Activated T-cell treated with anti-CD3 and anti-CD28 coated beads, Interleukin-2, amount 50 U/mL, for 1 hour (primary cell): ENCODE measurements at regions not wholly inside any gene's neighbourhood (a gene's known extent, or its start where the extent isn't known, plus 50 kb on each side); places are given as distances from the start of the nearest gene placed in this dataset.
"Not testable (repeated sequence)": the region's sequence is repeated elsewhere in the genome, so short reads cannot be mapped to it uniquely, and the experiment has no call there.

ENCODE experiments used
- DNase-seq: peaks from one replicate; pipeline ENCODE4 v3.0.0-alpha.2; 2020

DNA sequence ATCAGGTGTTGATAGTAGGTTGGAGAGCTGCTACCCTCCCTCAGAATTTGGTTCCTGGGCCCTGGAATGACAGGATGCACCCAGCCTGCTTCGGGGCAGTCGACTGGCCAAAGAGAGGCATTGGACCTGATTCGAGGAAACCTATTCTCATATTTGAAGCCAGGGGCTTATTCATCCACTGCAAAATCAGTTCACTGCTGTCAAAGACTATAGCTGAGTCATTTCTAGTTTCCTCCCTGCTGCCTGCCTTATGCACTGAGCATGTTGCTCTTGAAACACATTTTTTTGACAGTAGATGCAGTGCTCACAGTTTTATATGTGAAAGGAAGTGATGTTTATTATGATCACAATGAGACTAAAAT is 565.4 kb downstream of the ETS1 start:
- no peak for DNase-seq

DNA sequence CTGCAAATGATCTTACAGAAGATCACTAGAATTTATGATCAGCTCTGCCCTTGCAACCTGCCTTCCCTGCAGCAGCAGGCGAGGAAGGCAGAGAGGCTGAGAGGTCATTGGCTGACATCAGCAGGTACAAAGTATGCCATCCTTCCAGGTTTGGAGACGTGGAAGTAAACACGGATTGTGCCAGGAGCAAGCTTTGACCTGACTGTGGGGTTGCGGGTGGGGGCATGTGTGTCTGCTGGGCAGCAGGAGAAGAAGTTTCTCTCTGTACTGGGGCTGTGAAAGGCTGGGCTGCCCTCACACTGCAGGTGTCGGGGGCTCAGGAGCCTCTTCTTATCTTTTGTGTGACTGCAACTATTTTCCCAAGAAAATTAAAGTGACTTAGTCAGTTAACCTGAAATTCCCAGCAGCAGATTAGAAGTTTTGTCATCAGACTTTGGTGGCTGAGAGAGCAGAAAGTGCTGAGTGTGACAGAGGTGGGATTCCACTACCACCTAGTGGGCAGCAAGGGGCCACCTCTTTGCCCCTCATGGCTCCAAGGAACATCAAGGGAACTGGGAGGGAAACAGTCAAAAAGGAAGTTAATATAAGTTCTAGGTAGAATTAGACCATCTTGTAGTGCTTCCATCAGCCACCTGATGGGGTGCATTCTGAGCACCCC is 565.9 kb downstream of the ETS1 start:
- DNase-seq: no peak

GRCh38 chr11:128018692-128019091 is 568.7 kb downstream of the ETS1 start:
- no peak for DNase-seq

- DNase-seq: no peak
These were observed 581.8 kb downstream of the ETS1 start for GRCh38 chr11:128005562-128005961.

- DNase-seq: no peak
These were observed 588.9 kb downstream of the ETS1 start for GRCh38 chr11:127998421-127998820.

GRCh38 chr11:127997594-127997993 is 589.8 kb downstream of the ETS1 start:
- no peak for DNase-seq

DNA sequence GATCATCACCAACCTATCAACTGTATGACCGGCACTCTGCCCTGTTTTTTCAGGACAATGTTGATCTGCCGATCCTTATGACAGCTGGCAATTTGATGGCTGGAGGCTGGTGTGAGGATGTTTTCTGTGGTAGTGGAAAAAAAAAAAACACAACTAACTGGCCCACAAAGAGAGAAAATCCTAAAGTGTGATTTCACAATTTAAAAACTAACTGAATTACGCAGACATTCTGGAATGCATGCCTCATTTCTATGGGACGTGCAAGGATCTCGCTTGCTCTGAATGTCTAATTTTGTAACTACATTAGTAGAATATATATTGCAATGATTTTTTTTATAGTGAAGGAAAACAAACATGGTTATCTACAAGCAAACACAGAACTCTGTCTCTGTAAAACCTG is 590.5 kb downstream of the ETS1 start:
- DNase-seq: no peak

DNA sequence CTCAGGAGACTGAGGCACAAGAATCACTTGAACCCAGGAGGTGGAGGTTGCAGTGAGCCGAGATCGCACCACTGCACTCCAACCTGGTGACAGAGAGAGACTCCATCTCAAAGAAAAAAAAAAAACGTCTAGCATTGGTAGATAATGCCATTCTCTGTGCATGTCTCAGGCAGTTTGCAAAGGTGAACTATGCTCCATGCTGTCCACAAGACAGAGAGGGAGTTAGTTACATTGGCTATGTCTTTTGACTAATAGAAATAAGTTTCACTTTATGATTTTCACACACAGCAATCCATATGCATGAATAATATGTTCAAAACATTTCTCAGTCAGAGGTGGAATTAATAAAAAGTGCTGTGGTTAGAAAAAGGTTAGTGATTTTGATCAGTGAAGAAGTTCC is 591.4 kb downstream of the ETS1 start:
- no peak for DNase-seq

- no peak for DNase-seq
These were observed 592.6 kb downstream of the ETS1 start for GRCh38 chr11:127994736-127995135.

DNA sequence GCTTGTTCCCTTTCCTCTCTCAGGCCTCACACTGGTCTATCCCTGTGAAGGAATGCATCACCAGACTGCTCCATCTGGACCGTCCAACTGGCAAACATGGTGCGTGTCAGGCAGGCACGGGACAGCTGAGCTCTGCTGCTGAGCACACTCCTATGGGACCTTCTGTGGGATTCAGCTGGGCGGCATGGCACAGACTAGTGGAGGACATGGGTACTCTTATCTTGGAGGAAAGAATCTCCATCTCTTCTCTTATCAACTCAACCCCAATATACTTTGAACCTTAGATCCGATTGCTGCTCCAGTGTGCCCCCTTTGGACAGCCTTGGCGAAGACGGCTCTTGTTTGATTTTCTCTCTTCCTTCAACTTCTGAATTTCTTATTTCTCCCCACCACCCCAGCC is 593.6 kb downstream of the ETS1 start:
- DNase-seq: no peak

DNA sequence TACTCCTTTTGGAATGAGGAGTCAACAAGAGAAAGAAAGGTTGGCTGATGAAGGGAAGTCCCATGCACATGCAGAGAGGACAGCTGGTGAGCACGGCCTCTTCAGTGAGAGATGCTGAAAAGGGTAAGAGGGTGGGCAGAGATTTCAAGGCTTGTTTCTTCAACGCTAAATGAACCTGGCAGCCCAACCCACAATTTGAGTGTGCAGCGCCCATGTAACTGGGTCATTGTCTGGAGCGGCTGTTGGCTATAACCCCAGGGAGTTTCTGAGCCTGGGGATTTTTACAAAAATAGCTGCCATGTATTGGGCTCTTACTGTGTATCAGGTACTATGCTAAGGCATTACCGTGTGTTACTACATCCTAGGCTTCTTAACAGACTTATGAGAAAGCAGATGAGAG is 594.1 kb downstream of the ETS1 start:
- DNase-seq: no peak

- DNase-seq: no peak
These were observed 601.3 kb downstream of the ETS1 start for GRCh38 chr11:127986073-127986472.

GRCh38 chr11:127972816-127973215 is 614.5 kb downstream of the ETS1 start:
- DNase-seq: no peak

- no peak for DNase-seq
These were observed 615.9 kb downstream of the ETS1 start for GRCh38 chr11:127971448-127971847.

GRCh38 chr11:127966821-127967220 is 620.5 kb downstream of the ETS1 start:
- no peak for DNase-seq

DNA sequence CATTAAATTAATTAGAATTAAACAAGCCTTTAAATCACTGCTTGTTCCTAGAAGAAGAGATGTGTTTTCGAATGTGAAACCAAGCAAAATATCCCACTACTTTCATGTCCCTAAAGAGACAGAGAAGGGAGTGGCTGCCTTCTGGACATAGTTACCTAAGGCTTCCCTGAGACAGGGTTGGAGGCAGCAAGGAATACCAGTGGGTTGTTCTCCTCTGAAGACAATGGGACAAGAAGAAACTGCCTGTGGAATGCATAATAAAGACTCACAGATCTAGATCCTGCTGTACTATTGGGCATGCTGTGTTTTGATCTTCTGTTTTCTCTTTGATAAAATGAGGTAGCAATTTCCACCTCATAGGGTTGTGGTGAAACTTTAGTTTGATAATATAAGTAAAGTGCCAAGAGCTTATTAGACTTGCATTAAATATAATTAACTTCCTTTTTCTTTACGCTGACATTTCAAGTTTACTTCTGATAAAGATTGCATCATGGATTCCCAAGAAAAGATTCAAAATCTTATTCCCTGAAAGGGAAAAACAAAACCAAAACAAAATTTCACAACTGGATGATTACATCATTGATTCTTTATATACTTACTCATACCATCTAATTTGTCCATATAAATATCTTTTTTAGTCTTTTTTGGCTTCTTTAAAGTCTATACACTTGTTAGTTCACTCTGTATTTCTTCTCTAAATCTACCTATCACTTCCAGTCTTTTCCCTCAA is 621.3 kb downstream of the ETS1 start:
- no peak for DNase-seq

- DNase-seq: no peak
These were observed 624.9 kb downstream of the ETS1 start for GRCh38 chr11:127962416-127962815.

- no peak for DNase-seq
These were observed 637.2 kb downstream of the ETS1 start for GRCh38 chr11:127950162-127950561.

DNA sequence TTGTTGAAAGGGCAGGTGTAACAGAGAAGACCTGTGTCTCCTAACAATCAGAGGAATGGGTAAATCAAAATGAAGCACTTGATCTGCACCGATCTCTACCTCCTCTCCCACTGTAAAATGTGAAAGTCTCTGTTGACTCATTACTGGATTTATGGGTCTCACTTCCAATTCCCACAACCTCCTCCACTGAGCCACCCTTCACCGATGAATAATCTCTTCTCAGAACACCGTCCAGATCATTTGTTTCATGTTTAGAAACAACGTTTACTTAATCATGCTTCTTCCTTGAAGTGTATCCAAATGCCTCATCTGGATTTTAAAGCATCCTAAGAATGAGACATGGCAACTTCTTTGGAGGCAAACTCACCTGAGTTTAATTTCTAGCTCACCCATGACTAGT is 643.6 kb downstream of the ETS1 start:
- DNase-seq: no peak

GRCh38 chr11:127943152-127943551 is 644.2 kb downstream of the ETS1 start:
- DNase-seq: no peak

DNA sequence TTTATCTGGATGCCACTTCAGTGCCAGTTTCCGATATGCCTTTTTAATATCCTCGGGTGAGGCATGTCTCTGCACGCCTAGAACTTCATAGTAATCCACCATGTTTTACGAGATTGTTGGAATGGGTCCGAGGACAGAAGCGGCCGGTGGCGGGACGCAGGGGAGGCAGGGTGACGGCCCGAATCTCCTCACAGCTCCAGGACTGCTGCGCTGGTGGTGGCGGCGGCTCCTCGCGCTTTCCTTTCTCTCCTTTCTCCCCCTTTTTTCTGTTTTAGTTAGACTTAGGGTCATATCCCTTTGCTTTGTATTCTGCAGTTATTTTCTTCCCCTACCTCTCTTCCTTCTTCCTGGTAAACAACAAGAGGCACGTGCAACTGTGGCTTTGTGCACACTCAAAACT is 645.8 kb downstream of the ETS1 start:
- DNase-seq: not testable (repeated sequence)

DNA sequence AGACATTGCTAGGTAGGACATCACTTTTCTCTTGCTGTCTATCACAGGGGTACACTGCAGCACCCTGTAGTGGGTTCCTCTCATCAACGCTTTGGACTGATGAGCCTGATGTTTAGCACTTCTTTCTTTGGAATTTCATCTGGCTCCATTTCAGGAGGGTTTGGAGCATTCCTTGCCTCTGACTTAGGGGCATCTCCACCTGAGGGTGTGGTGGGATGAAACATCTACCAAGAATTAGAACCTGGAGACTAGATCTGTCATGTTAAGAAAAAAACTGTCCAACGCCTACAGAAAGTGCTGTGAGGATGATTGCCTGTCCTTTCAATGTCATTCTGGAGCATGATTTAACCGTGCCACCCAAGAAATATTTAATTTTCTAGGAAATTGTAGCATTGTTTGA is 648.4 kb downstream of the ETS1 start:
- DNase-seq: no peak

DNA sequence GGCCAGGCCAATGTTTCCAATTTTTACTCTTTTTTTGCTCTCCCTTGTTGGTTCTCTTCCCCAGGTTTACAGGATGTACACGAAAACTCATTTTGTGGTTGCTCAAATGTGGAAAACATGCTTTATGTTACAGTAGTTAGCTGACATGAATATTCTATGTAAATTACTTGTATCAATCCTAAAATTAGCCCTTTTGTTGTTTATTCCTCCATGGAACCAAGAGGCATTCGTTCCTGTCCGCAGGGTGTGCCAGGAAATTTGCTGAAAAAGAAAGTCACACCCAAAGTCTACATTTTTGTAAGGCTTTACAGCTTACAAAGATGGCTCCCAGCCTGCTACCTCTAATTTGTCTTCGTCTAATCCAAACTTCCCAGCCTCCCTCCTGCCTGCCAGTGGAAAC is 652.3 kb downstream of the ETS1 start:
- no peak for DNase-seq

DNA sequence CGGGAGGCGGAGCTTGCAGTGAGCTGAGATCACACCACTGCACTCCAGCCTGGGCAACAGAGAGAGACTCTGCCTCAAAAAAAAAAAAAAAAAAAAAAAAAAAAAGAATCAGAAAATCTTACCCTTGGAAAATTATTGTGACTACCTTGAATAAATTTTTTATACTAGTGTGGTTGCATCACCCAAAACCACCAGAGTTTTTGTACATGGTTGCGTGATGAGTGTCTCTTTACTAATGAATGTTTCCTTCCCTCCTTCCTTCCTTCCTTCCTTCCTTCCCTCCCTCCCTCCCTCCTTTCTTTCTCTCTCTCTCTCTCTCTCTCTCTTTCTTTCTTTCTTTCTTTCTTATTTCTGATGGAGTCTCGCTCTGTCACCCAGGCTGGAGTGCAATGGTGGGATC is 653.4 kb downstream of the ETS1 start:
- DNase-seq: not testable (repeated sequence)

GRCh38 chr11:127931803-127932202 is 655.6 kb downstream of the ETS1 start:
- no peak for DNase-seq
